ENCODE measurements at regions not wholly inside any gene's neighbourhood (a gene's known extent, or its start where the extent isn't known, plus 50 kb on each side); places are given as distances from the start of the nearest gene placed in this dataset.

- TF ChIP-seq, protein P1, sequence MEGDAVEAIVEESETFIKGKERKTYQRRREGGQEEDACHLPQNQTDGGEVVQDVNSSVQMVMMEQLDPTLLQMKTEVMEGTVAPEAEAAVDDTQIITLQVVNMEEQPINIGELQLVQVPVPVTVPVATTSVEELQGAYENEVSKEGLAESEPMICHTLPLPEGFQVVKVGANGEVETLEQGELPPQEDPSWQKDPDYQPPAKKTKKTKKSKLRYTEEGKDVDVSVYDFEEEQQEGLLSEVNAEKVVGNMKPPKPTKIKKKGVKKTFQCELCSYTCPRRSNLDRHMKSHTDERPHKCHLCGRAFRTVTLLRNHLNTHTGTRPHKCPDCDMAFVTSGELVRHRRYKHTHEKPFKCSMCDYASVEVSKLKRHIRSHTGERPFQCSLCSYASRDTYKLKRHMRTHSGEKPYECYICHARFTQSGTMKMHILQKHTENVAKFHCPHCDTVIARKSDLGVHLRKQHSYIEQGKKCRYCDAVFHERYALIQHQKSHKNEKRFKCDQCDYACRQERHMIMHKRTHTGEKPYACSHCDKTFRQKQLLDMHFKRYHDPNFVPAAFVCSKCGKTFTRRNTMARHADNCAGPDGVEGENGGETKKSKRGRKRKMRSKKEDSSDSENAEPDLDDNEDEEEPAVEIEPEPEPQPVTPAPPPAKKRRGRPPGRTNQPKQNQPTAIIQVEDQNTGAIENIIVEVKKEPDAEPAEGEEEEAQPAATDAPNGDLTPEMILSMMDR (IDR thresholded peaks at IDR 0.05; ENCODE audit: borderline replicate concordance, extremely low read depth, low read length, poor library complexity, severe bottlenecking) = no peak
- TF ChIP-seq EZH2 (IDR thresholded peaks at IDR 0.05; ENCODE audit: borderline replicate concordance, low read depth, low read length, severe bottlenecking) = no peak
Observed at GRCh38 chr2:200746301-200746700, 65.4 kb upstream of the BZW1 start.

All from DND-41 (cell line).